CD4-positive, alpha-beta T cell treated with Interleukin-4 for 1 hour (primary cell): ENCODE measurements at regions not wholly inside any gene's neighbourhood (a gene's known extent, or its start where the extent isn't known, plus 50 kb on each side); places are given as distances from the start of the nearest gene placed in this dataset.

Experiments
- DNase-seq, 2 donors: peaks; one replicate each; pipeline ENCODE4 v3.0.0-alpha.2; 2020 to 2022

- DNase-seq = peak in 1 of 2 donors; percentile 30
These were observed 165.9 kb upstream of the NCAM1 start for GRCh38 chr11:112795142-112795815.

GRCh38 chr11:112795911-112796649 is 165.1 kb upstream of the NCAM1 start:
- DNase-seq = no peak

- DNase-seq = no peak
These were observed 164.1 kb upstream of the NCAM1 start for GRCh38 chr11:112797092-112797491.

- DNase-seq = no peak
These were observed 163.4 kb upstream of the NCAM1 start for GRCh38 chr11:112797648-112798293.

- DNase-seq = no peak
These were observed 160.0 kb upstream of the NCAM1 start for GRCh38 chr11:112801025-112801816.

- no peak for DNase-seq
These were observed 159.5 kb upstream of the NCAM1 start for GRCh38 chr11:112801817-112802088.

GRCh38 chr11:112805658-112806057 is 155.6 kb upstream of the NCAM1 start:
- DNase-seq = no peak

GRCh38 chr11:112806256-112806655 is 155.0 kb upstream of the NCAM1 start:
- DNase-seq = no peak

GRCh38 chr11:112806876-112807275 is 154.3 kb upstream of the NCAM1 start:
- DNase-seq = no peak

- DNase-seq = no peak
These were observed 151.8 kb upstream of the NCAM1 start for GRCh38 chr11:112809429-112809828.

- DNase-seq = no peak
These were observed 150.3 kb upstream of the NCAM1 start for GRCh38 chr11:112810951-112811350.

GRCh38 chr11:112811783-112812182 is 149.4 kb upstream of the NCAM1 start:
- no peak for DNase-seq

GRCh38 chr11:112812729-112813128 is 148.5 kb upstream of the NCAM1 start:
- no peak for DNase-seq

- DNase-seq = no peak
These were observed 147.1 kb upstream of the NCAM1 start for GRCh38 chr11:112814168-112814567.

- DNase-seq = no peak
These were observed 143.8 kb upstream of the NCAM1 start for GRCh38 chr11:112817376-112817775.

GRCh38 chr11:112822478-112823274 is 138.5 kb upstream of the NCAM1 start:
- no peak for DNase-seq

GRCh38 chr11:112826026-112826425 is 135.2 kb upstream of the NCAM1 start:
- DNase-seq = no peak

GRCh38 chr11:112826788-112827187 is 134.4 kb upstream of the NCAM1 start:
- no peak for DNase-seq

- DNase-seq = no peak
These were observed 132.8 kb upstream of the NCAM1 start for GRCh38 chr11:112828421-112828820.

GRCh38 chr11:112829971-112830654 is 131.1 kb upstream of the NCAM1 start:
- no peak for DNase-seq

- no peak for DNase-seq
These were observed 130.2 kb upstream of the NCAM1 start for GRCh38 chr11:112831041-112831440.
